Ecto neural progenitor cell (in vitro differentiated cells): ENCODE measurements at regions not wholly inside any gene's neighbourhood (a gene's known extent, or its start where the extent isn't known, plus 50 kb on each side); places are given as distances from the start of the nearest gene placed in this dataset.
A peak's percentile ranks its signal among the peaks of the same experiment; 100 is the strongest.
"Not testable (repeated sequence)": the region's sequence is repeated elsewhere in the genome, so short reads cannot be mapped to it uniquely, and the experiment has no call there.

Experiments
- DNase-seq: peaks from one replicate; pipeline ENCODE4 v3.0.0-alpha.2; 2018; ENCODE audit warnings: low spot score

GRCh38 chr7:76971201-76971600, 61.0 kb downstream of the SPDYE17 start:
- not testable (repeated sequence) for DNase-seq

GRCh38 chr7:76969892-76970291, 62.3 kb downstream of the SPDYE17 start:
- not testable (repeated sequence) for DNase-seq

- DNase-seq, result not testable (repeated sequence)
Measured at GRCh38 chr7:76965731-76966548, 66.2 kb downstream of the SPDYE17 start.

- not testable (repeated sequence) for DNase-seq
Measured at GRCh38 chr7:76964050-76964449, 68.1 kb downstream of the SPDYE17 start.

GRCh38 chr7:76963061-76963460, 69.1 kb downstream of the SPDYE17 start:
- peak; percentile 3 for DNase-seq

GRCh38 chr7:76960400-76960986, 71.7 kb downstream of the SPDYE17 start:
- DNase-seq, result not testable (repeated sequence)

GRCh38 chr7:76959573-76960399, 72.4 kb downstream of the SPDYE17 start:
- DNase-seq, result not testable (repeated sequence)

- DNase-seq, result not testable (repeated sequence)
Measured at GRCh38 chr7:76956531-76956930, 75.6 kb downstream of the SPDYE17 start.

GRCh38 chr7:76955124-76955523, 77.0 kb downstream of the SPDYE17 start:
- DNase-seq, result not testable (repeated sequence)

GRCh38 chr7:76944603-76945002, 87.6 kb downstream of the SPDYE17 start:
- not testable (repeated sequence) for DNase-seq

- DNase-seq, result not testable (repeated sequence)
Measured at GRCh38 chr7:76941809-76942765, 90.1 kb downstream of the SPDYE17 start.

GRCh38 chr7:76937781-76938180, 94.4 kb downstream of the SPDYE17 start:
- not testable (repeated sequence) for DNase-seq

GRCh38 chr7:76937330-76937729, 94.8 kb downstream of the SPDYE17 start:
- not testable (repeated sequence) for DNase-seq

GRCh38 chr7:76936346-76936745, 95.8 kb downstream of the SPDYE17 start:
- DNase-seq, result not testable (repeated sequence)

- DNase-seq, result not testable (repeated sequence)
Measured at GRCh38 chr7:76934711-76935110, 97.5 kb downstream of the SPDYE17 start.

GRCh38 chr7:76932957-76933356, 99.2 kb downstream of the SPDYE17 start:
- DNase-seq, result not testable (repeated sequence)

- not testable (repeated sequence) for DNase-seq
Measured at GRCh38 chr7:76931441-76931840, 100.7 kb downstream of the SPDYE17 start.

GRCh38 chr7:76930416-76930815, 101.7 kb downstream of the SPDYE17 start:
- not testable (repeated sequence) for DNase-seq

GRCh38 chr7:76928751-76929150, 103.4 kb downstream of the SPDYE17 start:
- DNase-seq, result not testable (repeated sequence)

- not testable (repeated sequence) for DNase-seq
Measured at GRCh38 chr7:76927741-76928393, 104.3 kb downstream of the SPDYE17 start.

GRCh38 chr7:76926416-76926815, 105.7 kb downstream of the SPDYE17 start:
- DNase-seq, result not testable (repeated sequence)
